ENCODE measurements at regions not wholly inside any gene's neighbourhood (a gene's known extent, or its start where the extent isn't known, plus 50 kb on each side); places are given as distances from the start of the nearest gene placed in this dataset.

DNA sequence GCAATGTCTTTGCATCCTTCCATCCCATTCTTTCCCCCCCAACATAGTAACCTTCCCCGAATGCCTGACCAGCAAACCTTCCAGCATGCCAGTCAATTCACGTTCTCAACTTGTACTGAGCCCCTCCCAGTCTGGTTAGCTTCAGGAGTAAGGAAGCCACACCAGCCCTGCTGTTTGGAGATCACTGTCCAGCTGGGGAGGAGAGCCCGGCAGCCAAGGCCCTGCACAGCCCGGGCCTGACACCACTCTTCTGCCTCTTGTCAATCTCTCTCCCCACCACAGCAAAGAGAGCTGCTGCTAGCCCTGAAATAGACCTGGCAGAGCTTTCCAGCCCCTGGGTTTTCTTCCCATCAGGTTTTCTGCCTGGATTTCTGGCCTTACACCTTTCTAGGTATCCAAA lies 185.8 kb upstream of the ID2 start:
- peaks cover 25% of the 10 kb centered on the region for H3K4me1 Mint-ChIP-seq (ENCODE audit: low read depth, unreplicated experiment)
- ChIA-PET POLR2A (interaction anchor here (1.4 kb wide), 1 partner anchor 186 kb away, joined by 3 read pairs; the partner anchor contains the start of gene ID2), CTCF (no interaction called here)
- H3K27ac Mint-ChIP-seq (ENCODE audit: unreplicated experiment) = no peak overlapping the region
- TF ChIP-seq, protein P1, sequence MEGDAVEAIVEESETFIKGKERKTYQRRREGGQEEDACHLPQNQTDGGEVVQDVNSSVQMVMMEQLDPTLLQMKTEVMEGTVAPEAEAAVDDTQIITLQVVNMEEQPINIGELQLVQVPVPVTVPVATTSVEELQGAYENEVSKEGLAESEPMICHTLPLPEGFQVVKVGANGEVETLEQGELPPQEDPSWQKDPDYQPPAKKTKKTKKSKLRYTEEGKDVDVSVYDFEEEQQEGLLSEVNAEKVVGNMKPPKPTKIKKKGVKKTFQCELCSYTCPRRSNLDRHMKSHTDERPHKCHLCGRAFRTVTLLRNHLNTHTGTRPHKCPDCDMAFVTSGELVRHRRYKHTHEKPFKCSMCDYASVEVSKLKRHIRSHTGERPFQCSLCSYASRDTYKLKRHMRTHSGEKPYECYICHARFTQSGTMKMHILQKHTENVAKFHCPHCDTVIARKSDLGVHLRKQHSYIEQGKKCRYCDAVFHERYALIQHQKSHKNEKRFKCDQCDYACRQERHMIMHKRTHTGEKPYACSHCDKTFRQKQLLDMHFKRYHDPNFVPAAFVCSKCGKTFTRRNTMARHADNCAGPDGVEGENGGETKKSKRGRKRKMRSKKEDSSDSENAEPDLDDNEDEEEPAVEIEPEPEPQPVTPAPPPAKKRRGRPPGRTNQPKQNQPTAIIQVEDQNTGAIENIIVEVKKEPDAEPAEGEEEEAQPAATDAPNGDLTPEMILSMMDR (IDR thresholded peaks at IDR 0.05; ENCODE audit: insufficient read depth in 1 of 2, low read depth in 1 of 2, low read length in 1 of 2, severe bottlenecking in 1 of 2, unreplicated experiment in 1 of 2) = no peak
- H3K27me3 Mint-ChIP-seq (ENCODE audit: insufficient read depth, unreplicated experiment) = no peaks in the 10 kb centered on the region
- Histone ChIP-seq H3K4me3 (ENCODE audit: low read depth, low read length) (no peak overlapping the region), H3K27me3 (replicated peaks; ENCODE audit: control insufficient read depth, insufficient read depth, low read length) (no peaks in the 10 kb centered on the region), H3K4me1 (peaks cover 23% of the 10 kb centered on the region), H3K9me3 (no peaks in the 10 kb centered on the region), H3K36me3 (ENCODE audit: control insufficient read depth, insufficient read depth, low read length) (no peaks in the 10 kb centered on the region)
- intact Hi-C loops (cut with micrococcal nuclease; ENCODE audit: unreplicated experiment) = no loop called here
- H3K36me3 Mint-ChIP-seq (ENCODE audit: insufficient read depth, unreplicated experiment) = no peaks in the 10 kb centered on the region
- H3K4me3 Mint-ChIP-seq (ENCODE audit: unreplicated experiment) = no peak overlapping the region
- H3K9me3 Mint-ChIP-seq (ENCODE audit: unreplicated experiment) = no peaks in the 10 kb centered on the region
- no TSS peak for BruUV-seq (replicated peaks)
- no peak for DNase-seq

DNA sequence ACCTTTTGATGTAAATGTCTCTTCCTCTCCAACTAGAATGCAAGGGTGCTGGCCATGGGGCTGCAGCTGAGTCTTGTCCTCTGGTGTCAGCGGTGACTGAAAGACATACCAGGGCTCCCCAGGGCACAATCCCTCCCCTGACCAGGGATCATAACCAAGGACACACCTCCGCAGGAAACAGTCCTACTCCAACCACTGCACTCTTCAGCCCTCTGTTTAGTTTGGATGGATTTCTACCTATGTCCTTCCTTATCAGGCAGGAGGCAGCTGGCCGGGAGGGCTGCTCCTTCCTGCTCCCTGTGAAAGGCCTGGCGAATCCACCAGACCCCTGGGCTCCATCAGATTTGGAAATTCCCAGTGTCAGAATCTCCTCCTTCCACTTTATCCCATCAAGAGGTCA lies 185.2 kb upstream of the ID2 start:
- H3K27me3 Mint-ChIP-seq (ENCODE audit: insufficient read depth, unreplicated experiment) = no peaks in the 10 kb centered on the region
- ChIA-PET CTCF (no interaction called here), POLR2A (no interaction called here)
- peaks cover 21% of the 10 kb centered on the region for H3K4me1 Mint-ChIP-seq (ENCODE audit: low read depth, unreplicated experiment)
- no peak overlapping the region for H3K4me3 Mint-ChIP-seq (ENCODE audit: unreplicated experiment)
- no TSS peak for BruUV-seq (replicated peaks)
- H3K9me3 ChIP-seq = no peaks in the 10 kb centered on the region
- intact Hi-C loops (cut with micrococcal nuclease; ENCODE audit: unreplicated experiment) = no loop called here
- no peaks in the 10 kb centered on the region for H3K36me3 ChIP-seq (ENCODE audit: control insufficient read depth, insufficient read depth, low read length)
- no peak overlapping the region for H3K27ac Mint-ChIP-seq (ENCODE audit: unreplicated experiment)
- TF ChIP-seq, protein P1 (IDR thresholded peaks at IDR 0.05; ENCODE audit: insufficient read depth in 1 of 2, low read depth in 1 of 2, low read length in 1 of 2, severe bottlenecking in 1 of 2, unreplicated experiment in 1 of 2) = no peak
- no peak for DNase-seq
- no peak overlapping the region for H3K4me3 ChIP-seq (ENCODE audit: low read depth, low read length)
- no peaks in the 10 kb centered on the region for H3K9me3 Mint-ChIP-seq (ENCODE audit: unreplicated experiment)
- H3K36me3 Mint-ChIP-seq (ENCODE audit: insufficient read depth, unreplicated experiment) = no peaks in the 10 kb centered on the region
- no peaks in the 10 kb centered on the region for H3K27me3 ChIP-seq (replicated peaks; ENCODE audit: control insufficient read depth, insufficient read depth, low read length)
- H3K4me1 ChIP-seq = peaks cover 23% of the 10 kb centered on the region

DNA sequence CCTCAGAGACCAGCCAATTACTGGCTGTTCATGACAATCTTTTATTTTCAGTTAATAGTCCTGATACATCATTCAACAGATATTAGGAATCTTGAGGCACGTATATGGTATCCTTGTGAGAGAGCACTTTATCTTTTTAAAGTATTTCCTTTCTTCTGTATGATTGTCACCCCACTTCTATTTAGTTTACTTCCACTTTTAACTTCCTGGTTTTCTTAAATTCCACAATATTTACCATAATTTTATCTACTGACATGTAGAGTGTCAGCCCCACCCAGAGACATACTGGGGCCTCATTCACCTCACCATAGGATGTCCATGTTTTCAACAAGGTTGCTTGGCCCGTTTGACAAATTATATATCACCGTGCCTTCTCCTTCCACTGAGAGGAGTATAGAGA lies 182.9 kb upstream of the ID2 start:
- Histone ChIP-seq H3K4me1 (peaks cover 17% of the 10 kb centered on the region), H3K9me3 (no peaks in the 10 kb centered on the region), H3K4me3 (ENCODE audit: low read depth, low read length) (no peak overlapping the region), H3K36me3 (ENCODE audit: control insufficient read depth, insufficient read depth, low read length) (no peaks in the 10 kb centered on the region), H3K27me3 (replicated peaks; ENCODE audit: control insufficient read depth, insufficient read depth, low read length) (no peaks in the 10 kb centered on the region)
- Mint-ChIP-seq H3K36me3 (ENCODE audit: insufficient read depth, unreplicated experiment) (no peaks in the 10 kb centered on the region), H3K27me3 (ENCODE audit: insufficient read depth, unreplicated experiment) (no peaks in the 10 kb centered on the region), H3K27ac (ENCODE audit: unreplicated experiment) (no peak overlapping the region), H3K4me1 (ENCODE audit: low read depth, unreplicated experiment) (peaks cover 15% of the 10 kb centered on the region), H3K4me3 (ENCODE audit: unreplicated experiment) (no peak overlapping the region), H3K9me3 (ENCODE audit: unreplicated experiment) (no peaks in the 10 kb centered on the region)
- CTCF ChIA-PET = no interaction called here
- POLR2A ChIA-PET = no interaction called here
- TF ChIP-seq, protein P1 (IDR thresholded peaks at IDR 0.05; ENCODE audit: insufficient read depth in 1 of 2, low read depth in 1 of 2, low read length in 1 of 2, severe bottlenecking in 1 of 2, unreplicated experiment in 1 of 2) = no peak
- DNase-seq = no peak
- intact Hi-C loops (cut with micrococcal nuclease; ENCODE audit: unreplicated experiment) = no loop called here
- BruUV-seq (replicated peaks) = no TSS peak

Data from Caco-2 (cell line).